NCI-H1417 (cell line): ENCODE measurements at regions not wholly inside any gene's neighbourhood (a gene's known extent, or its start where the extent isn't known, plus 50 kb on each side); places are given as distances from the start of the nearest gene placed in this dataset.
"Not testable (repeated sequence)": the region's sequence is repeated elsewhere in the genome, so short reads cannot be mapped to it uniquely, and the experiment has no call there.

ENCODE experiments used
- DNase-seq, 3 experiments: peaks; one replicate each; lab custom pipeline; 2025; lab: John Stamatoyannopoulos, UW

DNA sequence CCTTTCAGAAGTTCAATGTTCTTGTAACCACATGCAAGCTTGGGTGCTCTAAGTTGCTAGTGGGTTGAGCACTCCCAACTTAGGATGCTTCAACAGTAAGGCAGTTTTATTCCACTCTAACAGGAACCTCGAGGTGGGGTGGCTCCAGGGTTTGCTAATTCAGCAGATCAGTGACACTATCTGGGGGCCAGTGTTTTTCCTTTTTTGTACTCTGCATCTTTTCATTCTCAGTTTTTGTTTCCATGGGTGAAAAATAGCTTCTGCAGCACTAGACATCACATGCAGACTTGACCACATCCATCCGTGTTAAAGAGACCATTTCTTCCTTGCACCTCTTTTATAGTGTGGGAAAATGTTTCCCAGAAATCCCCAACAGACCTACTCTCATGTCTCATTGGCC, 497.6 kb downstream of the STIM2 start:
- DNase-seq: no peak

GRCh38 chr4:27360131-27360530, 499.5 kb downstream of the STIM2 start:
- DNase-seq: no peak

GRCh38 chr4:27360790-27361267, 500.2 kb downstream of the STIM2 start:
- no peak for DNase-seq

- DNase-seq: no peak
Observed at GRCh38 chr4:27364509-27364908, 503.9 kb downstream of the STIM2 start.

DNA sequence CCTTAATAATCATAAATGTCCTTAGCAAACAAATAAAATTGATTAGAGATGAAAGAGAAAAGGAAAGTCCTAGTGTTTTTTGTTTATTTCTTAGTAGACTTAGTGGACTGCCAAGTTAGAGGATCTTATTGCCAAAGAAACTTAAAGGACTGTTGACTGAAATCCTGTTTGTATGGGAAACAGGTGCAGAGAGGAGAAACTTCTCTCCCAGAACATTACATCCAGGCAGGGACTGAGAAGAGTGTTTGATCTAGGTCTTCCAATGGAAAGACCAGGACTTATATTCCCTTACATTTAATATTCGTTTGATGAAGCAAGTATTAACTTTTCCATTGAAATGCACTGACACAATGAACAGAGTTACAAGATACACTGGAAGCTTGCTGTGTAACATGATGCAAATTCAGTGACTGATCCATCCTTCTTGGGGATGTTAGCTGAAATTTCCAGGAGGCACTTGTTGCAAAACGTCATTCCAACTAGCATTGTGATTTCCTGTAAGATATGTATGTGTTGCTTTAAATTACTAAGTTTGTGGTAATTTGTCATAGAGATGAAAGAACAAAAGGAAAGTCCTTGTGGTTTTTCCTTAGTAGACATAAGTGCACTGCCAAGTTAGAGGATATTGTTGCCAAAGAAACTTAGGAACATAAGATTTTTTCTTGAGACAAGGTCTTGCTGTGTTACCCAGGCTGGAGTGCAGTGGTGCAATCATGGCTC, 505.6 kb downstream of the STIM2 start:
- DNase-seq: no peak

DNA sequence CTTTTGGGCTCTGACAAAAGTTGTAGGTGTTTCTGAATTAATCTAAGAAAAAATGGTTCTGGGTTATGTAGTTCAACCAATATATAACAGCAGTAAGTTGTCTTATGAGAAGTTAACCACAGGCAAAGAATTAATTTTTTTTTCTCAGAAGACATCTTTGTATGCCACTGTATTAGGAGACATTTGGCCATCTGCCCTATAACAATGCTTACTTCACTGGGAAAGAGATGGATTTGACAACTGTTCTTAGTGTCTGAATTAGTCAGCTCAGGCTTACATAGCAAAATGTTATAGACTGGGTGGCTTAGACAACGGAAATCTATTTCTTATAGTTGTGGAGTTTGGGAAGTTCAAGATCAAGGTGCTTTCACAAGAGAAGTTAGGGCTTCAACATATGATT, 508.1 kb downstream of the STIM2 start:
- no peak for DNase-seq

- peak; percentile 11 to 81 (median 31) for DNase-seq
Observed at GRCh38 chr4:27381815-27382214, 521.2 kb downstream of the STIM2 start.

DNA sequence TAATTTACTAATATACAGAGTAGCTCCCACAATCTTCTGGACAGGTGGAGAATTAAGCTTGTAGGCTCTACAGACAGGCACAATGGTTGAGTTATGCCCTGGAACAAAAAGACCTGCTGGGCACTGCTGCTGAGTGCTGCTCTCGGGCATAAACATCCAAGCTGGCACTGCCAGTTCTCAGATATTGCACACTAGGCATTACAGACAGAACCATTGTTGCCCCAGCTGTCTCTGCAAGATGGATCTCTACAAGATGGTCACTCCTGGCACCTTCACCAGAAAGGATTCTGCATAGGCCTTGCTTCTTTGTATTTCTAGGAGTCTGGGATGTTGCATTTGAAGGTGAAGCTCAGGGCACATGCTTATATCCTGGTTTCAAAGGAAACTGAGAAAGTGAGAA, 527.1 kb downstream of the STIM2 start:
- DNase-seq: no peak

DNA sequence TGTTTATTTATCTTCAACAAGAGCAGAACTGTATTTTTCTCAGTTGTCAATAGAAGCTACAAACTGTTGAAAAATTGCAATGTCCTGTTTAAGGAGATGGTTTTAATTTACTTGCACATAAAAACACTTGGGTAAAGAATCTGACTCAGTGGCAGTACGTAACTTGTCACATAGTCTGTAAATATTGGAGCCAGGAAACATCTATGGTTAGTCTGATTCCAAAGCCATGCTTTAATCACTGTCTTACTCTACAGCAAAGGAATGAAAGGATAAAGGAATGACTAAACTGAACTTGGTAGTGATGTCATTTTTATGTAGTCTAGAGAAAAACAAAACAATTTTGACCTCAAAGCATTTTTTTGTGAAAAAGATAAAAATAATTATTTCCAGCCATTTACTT, 537.2 kb downstream of the STIM2 start:
- no peak for DNase-seq

- DNase-seq: no peak
Observed at GRCh38 chr4:27398631-27399310, 538.1 kb downstream of the STIM2 start.

GRCh38 chr4:27407616-27408015, 547.0 kb downstream of the STIM2 start:
- DNase-seq: no peak

- DNase-seq: peak in 1 of 3 experiments; percentile 11
Observed at GRCh38 chr4:27412613-27413012, 552.0 kb downstream of the STIM2 start.

GRCh38 chr4:27414887-27415731, 554.5 kb downstream of the STIM2 start:
- DNase-seq: no peak

DNA sequence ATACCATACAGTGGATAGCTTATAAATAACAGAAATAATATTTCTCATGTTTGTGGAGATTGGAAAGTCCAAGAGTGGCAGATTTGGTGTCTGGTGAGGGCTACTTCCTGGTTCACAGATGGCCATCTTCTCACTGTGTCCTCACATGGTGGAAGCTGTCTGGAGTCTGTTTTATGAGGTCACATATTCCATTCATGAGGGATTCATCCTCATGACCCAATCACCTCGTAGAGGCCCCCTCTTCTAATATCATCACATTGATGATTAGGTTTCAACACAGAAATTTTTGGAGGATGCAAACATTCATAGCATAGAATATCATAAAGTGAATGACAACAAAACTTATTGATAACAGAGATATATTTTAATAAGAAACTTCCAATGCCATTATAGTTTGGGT, 568.0 kb downstream of the STIM2 start:
- no peak for DNase-seq

- no peak for DNase-seq
Observed at GRCh38 chr4:27429364-27429871, 568.8 kb downstream of the STIM2 start.

DNA sequence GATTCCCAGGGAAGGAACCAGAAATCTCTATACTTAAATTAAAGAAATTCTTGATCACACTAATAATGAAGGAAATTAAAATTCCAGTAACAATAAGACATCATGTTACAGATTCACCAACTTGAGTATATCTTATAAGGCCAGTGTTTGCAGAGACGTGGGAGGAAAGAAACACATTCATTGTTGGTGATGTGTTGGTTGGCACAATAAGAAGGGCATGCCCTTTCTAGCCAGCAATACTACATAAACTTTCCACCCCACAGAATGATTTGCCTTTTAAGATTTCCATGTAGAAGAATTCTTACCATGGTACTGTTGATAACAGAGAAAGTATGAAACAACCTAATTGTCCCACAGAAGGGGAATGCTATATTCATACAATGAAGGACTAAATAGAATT, 581.5 kb downstream of the STIM2 start:
- DNase-seq: no peak

DNA sequence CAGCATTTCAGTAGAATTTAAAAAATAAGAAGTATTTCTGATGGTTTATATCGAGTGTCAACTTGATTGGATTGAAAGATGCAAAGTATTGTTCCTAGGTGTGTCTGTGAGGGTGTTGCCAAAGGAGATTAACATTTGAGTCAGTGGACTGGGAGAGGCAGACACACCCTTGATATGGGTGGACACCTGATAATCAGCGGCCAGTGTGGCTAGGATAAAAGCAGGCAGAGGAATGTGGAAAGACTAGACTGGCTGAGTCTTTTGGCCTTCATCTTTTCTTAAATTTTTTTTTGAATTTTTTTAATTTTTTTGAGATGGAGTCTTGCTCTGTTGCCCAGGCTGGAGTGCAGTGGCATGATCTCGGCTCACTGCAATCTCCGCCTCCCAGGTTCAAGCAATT, 582.0 kb downstream of the STIM2 start:
- not testable (repeated sequence) for DNase-seq

GRCh38 chr4:27463816-27464215, 603.2 kb downstream of the STIM2 start:
- no peak for DNase-seq

DNA sequence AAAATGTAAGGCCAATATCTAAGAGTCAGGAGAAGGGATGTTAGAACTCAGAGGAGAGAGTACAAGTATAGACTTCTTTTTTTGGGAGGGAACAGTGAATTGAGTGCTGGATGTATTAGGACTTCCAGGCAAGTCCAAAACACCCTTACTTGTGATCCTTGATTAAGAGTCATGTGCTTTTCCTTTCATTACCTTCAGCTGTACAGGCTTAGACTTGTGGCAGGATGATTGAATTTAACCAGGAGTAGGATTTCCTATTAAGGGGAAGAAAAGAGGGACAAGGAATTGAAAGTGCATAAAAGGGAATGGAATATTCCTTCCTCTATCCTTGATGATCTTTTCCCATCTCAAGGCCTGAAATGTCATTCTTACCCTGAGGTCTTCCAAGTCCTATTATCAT, 606.7 kb downstream of the STIM2 start:
- no peak for DNase-seq

- DNase-seq: no peak
Observed at GRCh38 chr4:27472364-27472763, 611.7 kb downstream of the STIM2 start.

GRCh38 chr4:27474691-27475090, 614.0 kb downstream of the STIM2 start:
- no peak for DNase-seq

DNA sequence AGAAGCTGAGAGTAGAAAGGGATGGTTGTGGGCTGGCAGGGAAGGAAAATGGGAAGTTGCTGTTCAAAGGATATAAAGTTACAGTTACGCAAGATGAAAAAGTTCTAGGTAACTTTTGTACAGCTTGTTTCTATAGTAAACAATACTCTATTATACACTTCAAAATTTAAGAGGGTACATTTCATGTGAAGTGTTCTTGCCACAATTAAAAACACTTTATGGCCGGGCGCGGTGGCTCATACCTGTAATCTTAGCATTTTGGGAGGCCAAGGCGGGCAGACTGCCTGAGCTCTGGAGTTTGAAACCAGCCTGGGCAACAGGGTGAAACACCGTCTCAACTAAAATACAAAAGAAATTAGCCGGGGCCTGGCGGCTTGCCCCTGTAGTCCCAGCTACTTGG, 623.6 kb downstream of the STIM2 start:
- no peak for DNase-seq

- DNase-seq: no peak
Observed at GRCh38 chr4:27490315-27490714, 629.7 kb downstream of the STIM2 start.
